GM12878 (cell line): ENCODE measurements at regions not wholly inside any gene's neighbourhood (a gene's known extent, or its start where the extent isn't known, plus 50 kb on each side); places are given as distances from the start of the nearest gene placed in this dataset.

Experiments
- ATF3 ChIP-seq: IDR thresholded peaks from 2 replicates; pipeline ENCODE4 v1.6.1; 2011; ENCODE audit warnings: low read depth, mild to moderate bottlenecking, low read length, moderate library complexity, borderline replicate concordance; ENCODE audit errors: extremely low read depth
- BRCA1 ChIP-seq: IDR thresholded peaks from 2 replicates; pipeline ENCODE4 v1.6.1; 2011; ENCODE audit warnings: low read depth, low read length, improper control_type of control experiment
- CHD4 ChIP-seq: fragments of 200-600 bp; sonication (generic); IDR thresholded peaks from 2 replicates; pipeline ENCODE4 v1.6.1; 2016; ENCODE audit warnings: mild to moderate bottlenecking
- CTCF ChIP-seq, 3 experiments: IDR thresholded peaks in 2 of 3; conservative IDR thresholded peaks in 1 of 3; 2 replicates each; pipeline ENCODE4 v1.5.1; 2011; ENCODE audit warnings: low read depth in 3 of 3, low read length in 3 of 3, mild to moderate bottlenecking in 3 of 3, control low read depth in 2 of 3, moderate library complexity in 2 of 3, inconsistent platforms in 1 of 3, mixed read lengths in 1 of 3; ENCODE audit not compliant: control insufficient read depth in 2 of 3, insufficient read depth in 1 of 3; ENCODE audit errors: extremely low read depth in 1 of 3
- JUNB ChIP-seq: IDR thresholded peaks from 2 replicates; pipeline ENCODE4 v1.6.1; 2016; ENCODE audit warnings: antibody characterized with exemption, mild to moderate bottlenecking
- MAX ChIP-seq: IDR thresholded peaks from 2 replicates; pipeline ENCODE4 v1.6.1; 2012; ENCODE audit warnings: low read depth, low read length, improper control_type of control experiment
- NR2C2 ChIP-seq: IDR thresholded peaks from 2 replicates; pipeline ENCODE4 v1.6.1; 2011; ENCODE audit warnings: borderline replicate concordance, low read depth; ENCODE audit not compliant: control insufficient read depth, insufficient read length
- TBL1XR1 ChIP-seq: IDR thresholded peaks from 2 replicates; pipeline ENCODE4 v1.6.1; 2012; ENCODE audit warnings: low read depth, low read length, improper control_type of control experiment

DNA sequence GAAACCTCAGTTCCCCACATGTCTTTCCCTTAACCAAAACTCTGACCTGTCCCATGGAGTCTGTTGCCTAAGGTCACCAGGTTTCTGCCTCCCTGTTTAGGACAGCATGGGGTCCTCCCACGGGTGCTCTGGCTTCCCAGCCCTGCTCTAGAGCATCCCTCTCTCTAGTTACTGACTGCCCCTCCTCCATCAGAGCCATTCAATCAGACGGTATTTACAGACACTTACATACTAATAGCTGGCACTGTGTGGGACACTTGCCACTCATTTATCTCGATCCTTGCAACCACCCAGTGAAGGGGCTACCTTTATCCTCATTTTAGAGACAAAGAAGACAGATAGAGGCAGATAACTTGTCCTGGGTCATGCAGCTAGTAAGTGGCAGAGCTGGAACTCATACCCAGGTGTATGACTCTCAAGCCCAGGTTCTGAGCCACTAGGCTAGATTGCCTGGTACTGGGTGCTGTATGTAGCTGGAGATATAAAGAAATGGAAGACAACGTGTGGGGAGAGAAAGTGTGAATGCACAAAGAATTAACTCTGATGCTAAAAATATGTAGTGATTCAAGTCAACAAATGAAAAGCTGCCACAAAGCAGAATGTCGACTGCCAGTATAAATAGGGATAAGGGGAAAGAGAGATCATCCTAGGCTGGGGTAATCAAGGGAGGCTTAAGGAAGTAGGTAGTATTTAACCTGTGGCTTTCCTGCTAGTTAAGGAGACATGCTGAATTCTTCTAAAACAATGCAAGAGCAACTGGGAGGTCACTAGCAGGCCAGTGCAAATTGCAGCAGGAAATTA lies 52.5 kb upstream of the PDE8B start:
- TF ChIP-seq ATF3, result no peak
- TF ChIP-seq MAX, result no peak
- no peak for TF ChIP-seq BRCA1
- no peak for TF ChIP-seq NR2C2
- TF ChIP-seq CTCF (IDR thresholded peaks at IDR 0.05 in 2 of 3, conservative IDR thresholded peaks at IDR 0.05 in 1 of 3; ENCODE audit: control insufficient read depth in 2 of 3, extremely low read depth in 1 of 3, insufficient read depth in 1 of 3, low read depth in 3 of 3, low read length in 3 of 3), result no peak
- TF ChIP-seq TBL1XR1, result no peak
- no peak for TF ChIP-seq JUNB
- no peak for TF ChIP-seq CHD4
